ENCODE measurements at regions not wholly inside any gene's neighbourhood (a gene's known extent, or its start where the extent isn't known, plus 50 kb on each side); places are given as distances from the start of the nearest gene placed in this dataset.

DNA sequence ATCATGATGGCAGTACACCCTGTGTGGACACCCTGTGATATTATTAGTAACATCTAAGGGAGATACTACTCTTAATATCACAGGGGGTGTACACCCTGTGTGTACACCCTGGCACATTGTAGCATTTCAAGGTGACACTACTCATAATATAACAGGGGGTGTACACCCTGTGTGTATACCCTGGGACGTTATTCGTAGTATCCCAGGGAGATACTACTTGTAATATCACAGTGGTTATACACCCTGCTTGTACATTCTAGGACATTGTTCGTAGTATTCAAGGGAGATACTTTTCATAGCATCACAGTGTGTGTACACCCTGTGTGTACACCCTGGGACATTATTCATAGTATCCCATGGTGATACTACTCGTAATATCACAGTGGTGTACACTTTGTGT is 67.4 kb upstream of the CNIH3 start:
- Histone ChIP-seq H3K36me3 (ENCODE audit: control insufficient read depth in 2 of 4, insufficient read depth in 4 of 4, low read length in 3 of 4) (no peaks in the 10 kb centered on the region), H2AK5ac (ENCODE audit: low read depth, low read length) (no peak overlapping the region), H3K18ac (ENCODE audit: extremely low read depth, low read length) (no peak overlapping the region), H4K20me1 (replicated peaks in 1 of 2; ENCODE audit: control insufficient read depth in 1 of 2, insufficient read depth in 2 of 2, low read length in 2 of 2) (no peaks in the 10 kb centered on the region), H3K79me1 (ENCODE audit: low read depth, low read length) (no peaks in the 10 kb centered on the region), H3K56ac (replicated peaks; ENCODE audit: insufficient read length, low read depth, low read length) (no peak overlapping the region), H2AFZ (ENCODE audit: low read length) (no peak overlapping the region), H2BK5ac (ENCODE audit: low read depth, low read length) (no peak overlapping the region), H3K9ac (replicated peaks in 1 of 4; ENCODE audit: extremely low read depth in 1 of 4, low read depth in 3 of 4, low read length in 3 of 4) (no peak overlapping the region), H3K4me1 (replicated peaks in 1 of 4; ENCODE audit: control insufficient read depth in 3 of 4, insufficient read depth in 4 of 4, low read length in 3 of 4) (no peaks in the 10 kb centered on the region), H4K5ac (ENCODE audit: insufficient read length, low read depth, low read length) (no peak overlapping the region), H2BK20ac (ENCODE audit: low read length) (no peak overlapping the region), H3K27ac (ENCODE audit: low read depth, low read length) (no peak overlapping the region), H3K79me2 (ENCODE audit: control insufficient read depth in 1 of 2, insufficient read depth in 2 of 2, low read length in 2 of 2) (no peaks in the 10 kb centered on the region), H3K23me2 (ENCODE audit: low read depth, low read length) (no peaks in the 10 kb centered on the region), H3K4me3 (ENCODE audit: extremely low read depth in 1 of 4, insufficient read depth in 2 of 4, low read depth in 3 of 4, low read length in 4 of 4) (no peak overlapping the region), H3K14ac (ENCODE audit: insufficient read length) (no peak overlapping the region), H4K91ac (replicated peaks; ENCODE audit: insufficient read length, low read length) (no peak overlapping the region), H3K4me2 (ENCODE audit: insufficient read depth in 1 of 2, low read depth in 2 of 2, low read length in 2 of 2) (no peak overlapping the region), H2BK120ac (replicated peaks; ENCODE audit: low read depth, low read length) (no peak overlapping the region), H2BK15ac (ENCODE audit: low read length) (no peak overlapping the region), H3K27me3 (replicated peaks in 1 of 4; ENCODE audit: control insufficient read depth in 3 of 4, extremely low read depth in 1 of 4, insufficient read depth in 3 of 4, low read length in 3 of 4) (no peaks in the 10 kb centered on the region), H3K23ac (ENCODE audit: insufficient read length) (no peak overlapping the region), H4K8ac (ENCODE audit: extremely low read depth, insufficient read depth, low read length) (no peak overlapping the region), H3K9me3 (ENCODE audit: insufficient read depth in 2 of 2, low read depth in 1 of 2, low read length in 1 of 2) (no peaks in the 10 kb centered on the region), H2BK12ac (ENCODE audit: low read depth, low read length) (no peak overlapping the region), H3K4ac (replicated peaks; ENCODE audit: insufficient read length, low read depth, low read length) (no peak overlapping the region)
- DNase-seq (ENCODE audit: low read depth in 1 of 2, low spot score in 2 of 2) (no peak), FAIRE-seq (no peak)
- 92% methylated on average over 4 of the region's 4 CpGs; no CpG with 5 or more reads in 1 of the 2 experiments for WGBS, 2 experiments (ENCODE audit: extremely low coverage in 1 of 2, insufficient coverage in 1 of 2, insufficient read length in 1 of 2, insufficient replicate concordance in 2 of 2, low coverage in 1 of 2, low lambda C conversion rate in 2 of 2, missing lambda C conversion rate in 1 of 2)
- no peak for TF ChIP-seq RAD21 (IDR thresholded peaks at IDR 0.05 in 1 of 2, conservative IDR thresholded peaks at IDR 0.05 in 1 of 2; ENCODE audit: low read depth in 2 of 2, low read length in 2 of 2)
- no peak for TF ChIP-seq SRF (IDR thresholded peaks at IDR 0.05; ENCODE audit: low read depth, low read length)
- no peak for TF ChIP-seq KDM4A (IDR thresholded peaks at IDR 0.05; ENCODE audit: low read depth, low read length, severe bottlenecking)
- no peak for TF ChIP-seq CHD1 (IDR thresholded peaks at IDR 0.05; ENCODE audit: low read depth, low read length)
- no peak for TF ChIP-seq CEBPB (IDR thresholded peaks at IDR 0.05; ENCODE audit: low read depth, low read length)
- TF ChIP-seq SAP30 (IDR thresholded peaks at IDR 0.05; ENCODE audit: insufficient read depth, insufficient replicate concordance, low read length): no peak
- no peak for TF ChIP-seq KDM5A (IDR thresholded peaks at IDR 0.05; ENCODE audit: low read length)
- TF ChIP-seq EGR1 (IDR thresholded peaks at IDR 0.05; ENCODE audit: borderline replicate concordance, low read depth, low read length): no peak
- no peak for TF ChIP-seq FOSL1 (IDR thresholded peaks at IDR 0.05; ENCODE audit: insufficient read depth, low read depth, low read length)
- CTCF ChIA-PET (ENCODE audit: partially characterized antibody): no interaction called here
- POLR2A ChIA-PET (ENCODE audit: partially characterized antibody): no interaction called here

Data from H1 (cell line).